GM12891 (cell line): ENCODE measurements at regions not wholly inside any gene's neighbourhood (a gene's known extent, or its start where the extent isn't known, plus 50 kb on each side); places are given as distances from the start of the nearest gene placed in this dataset.

Experiments
- DNase-seq: peaks from one replicate; pipeline ENCODE4 v3.0.0; 2011; ENCODE audit warnings: low spot score; ENCODE audit not compliant: insufficient read length
- FAIRE-seq: peaks from 2 replicates; lab custom pipeline; 2011; peaks lifted over from hg19 to GRCh38; lab: Jason Lieb, UNC
- PAX5 ChIP-seq: IDR thresholded peaks from 2 replicates; pipeline ENCODE4 v1.6.1; 2011; ENCODE audit warnings: low read length, moderate library complexity, mild to moderate bottlenecking; ENCODE audit not compliant: insufficient read depth, severe bottlenecking
- POLR2A ChIP-seq: IDR thresholded peaks from 2 replicates; pipeline ENCODE4 v1.6.1; 2011; ENCODE audit warnings: low read depth, low read length, control low read depth
- POLR2AphosphoS5 ChIP-seq: IDR thresholded peaks from 2 replicates; pipeline ENCODE4 v1.6.1; 2011; ENCODE audit warnings: low read depth, low read length, control low read depth
- POU2F2 ChIP-seq: IDR thresholded peaks from 2 replicates; pipeline ENCODE4 v1.6.1; 2011; ENCODE audit warnings: low read depth, mild to moderate bottlenecking, control low read depth, low read length, moderate library complexity
- SPI1 ChIP-seq: IDR thresholded peaks from 2 replicates; pipeline ENCODE4 v1.6.1; 2011; ENCODE audit warnings: low read depth, low read length, control low read depth
- TAF1 ChIP-seq: IDR thresholded peaks from 2 replicates; pipeline ENCODE4 v1.6.1; 2011; ENCODE audit warnings: low read depth, low read length, control low read depth

DNA sequence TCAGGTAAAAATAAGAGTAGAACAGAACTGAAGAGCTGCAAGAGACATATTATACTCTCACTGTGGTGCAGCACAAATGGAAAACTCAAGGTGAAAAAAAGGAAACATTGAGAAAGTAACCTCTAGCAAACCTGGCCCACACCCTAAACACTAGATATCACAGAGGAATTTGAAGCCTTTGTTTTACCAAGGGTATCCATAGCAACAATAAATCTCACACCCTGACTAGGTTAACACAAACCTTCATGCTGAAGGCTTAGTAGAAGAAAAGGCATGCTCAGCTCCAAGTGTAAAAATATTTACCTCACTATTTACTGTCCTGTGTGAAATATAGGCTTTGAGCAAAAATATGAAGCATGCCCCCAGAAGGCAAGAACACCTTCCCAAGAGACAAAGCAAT, 61.9 kb upstream of the TAB3 start:
- FAIRE-seq (no peak), DNase-seq (no peak)
- TF ChIP-seq SPI1 (no peak), POLR2A (no peak), POU2F2 (no peak), PAX5 (no peak), TAF1 (no peak), POLR2AphosphoS5 (no peak)

DNA sequence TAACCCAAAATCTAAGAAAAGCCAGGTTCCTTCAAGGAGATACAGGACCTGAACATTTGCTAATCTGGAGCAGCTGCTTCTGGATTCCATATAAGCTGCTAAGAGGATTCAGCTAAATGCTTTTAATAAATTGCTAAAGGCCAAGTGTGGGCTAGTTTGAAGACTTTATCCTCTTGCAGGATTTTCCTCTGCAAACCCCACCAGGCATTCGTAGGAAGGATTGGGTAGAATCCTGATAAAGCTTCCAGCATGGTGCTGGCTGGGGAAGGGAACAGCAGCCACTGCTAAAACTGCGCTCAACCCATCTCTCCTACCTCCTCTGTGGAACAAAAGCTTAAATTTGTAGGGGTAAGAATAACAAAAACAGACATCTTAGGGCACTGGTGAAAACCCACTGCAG, 61.3 kb upstream of the TAB3 start:
- TF ChIP-seq POU2F2, result no peak
- no peak for TF ChIP-seq PAX5
- TF ChIP-seq POLR2A, result no peak
- FAIRE-seq (no peak), DNase-seq (no peak)

DNA sequence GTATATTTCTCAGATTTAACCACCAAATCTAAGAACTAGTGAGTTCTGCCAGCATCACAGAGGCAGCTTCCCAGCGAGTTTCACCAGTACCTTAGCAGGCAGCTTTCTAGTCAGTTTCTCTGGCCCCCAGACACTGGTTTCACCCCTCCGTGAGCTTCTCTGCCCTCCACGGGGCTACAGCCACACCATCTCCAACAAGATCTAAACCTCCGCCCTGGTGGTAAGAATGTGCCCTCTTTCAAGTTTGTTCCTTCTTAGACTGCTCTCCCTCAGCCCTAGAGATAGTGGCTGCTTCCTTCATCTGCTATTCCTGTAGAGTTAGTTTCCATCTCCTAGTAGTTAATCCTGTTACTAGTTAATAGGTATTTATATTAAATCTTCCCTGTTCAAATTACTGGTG, 60.5 kb upstream of the TAB3 start:
- no peak for FAIRE-seq
- DNase-seq, result no peak
- TF ChIP-seq POLR2A, result no peak
- TF ChIP-seq SPI1, result no peak
- no peak for TF ChIP-seq TAF1
- TF ChIP-seq PAX5, result no peak
- TF ChIP-seq POLR2AphosphoS5, result no peak
- TF ChIP-seq POU2F2, result no peak

DNA sequence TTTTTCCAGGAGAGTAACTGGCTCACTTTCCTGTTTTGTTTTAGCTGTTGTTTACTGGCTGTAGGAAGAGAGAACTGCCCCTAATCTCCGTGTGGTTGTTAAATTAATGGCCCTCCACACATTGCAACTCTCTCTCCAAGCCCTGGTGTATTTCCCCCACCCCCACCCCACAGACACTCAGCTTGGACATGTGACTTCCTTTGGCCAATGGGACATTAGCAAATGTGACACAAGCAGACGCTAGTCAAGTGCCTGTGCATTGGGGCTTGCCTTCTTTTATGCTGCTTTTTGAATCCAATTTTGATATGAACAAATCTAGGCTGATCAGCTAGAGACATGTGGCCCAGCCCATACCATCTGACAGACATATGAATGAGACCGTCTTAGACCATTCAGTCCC, 59.6 kb upstream of the TAB3 start:
- DNase-seq (no peak), FAIRE-seq (no peak)
- no peak for TF ChIP-seq SPI1
- no peak for TF ChIP-seq TAF1
- no peak for TF ChIP-seq POU2F2
- TF ChIP-seq POLR2AphosphoS5, result no peak
- TF ChIP-seq POLR2A, result no peak
- no peak for TF ChIP-seq PAX5

GRCh38 chrX:30948051-30948450, 59.0 kb upstream of the TAB3 start:
- DNase-seq (no peak), FAIRE-seq (no peak)
- no peak for TF ChIP-seq POU2F2
- TF ChIP-seq POLR2A, result no peak
- TF ChIP-seq POLR2AphosphoS5, result no peak
- no peak for TF ChIP-seq PAX5
- no peak for TF ChIP-seq TAF1
- TF ChIP-seq SPI1, result no peak

DNA sequence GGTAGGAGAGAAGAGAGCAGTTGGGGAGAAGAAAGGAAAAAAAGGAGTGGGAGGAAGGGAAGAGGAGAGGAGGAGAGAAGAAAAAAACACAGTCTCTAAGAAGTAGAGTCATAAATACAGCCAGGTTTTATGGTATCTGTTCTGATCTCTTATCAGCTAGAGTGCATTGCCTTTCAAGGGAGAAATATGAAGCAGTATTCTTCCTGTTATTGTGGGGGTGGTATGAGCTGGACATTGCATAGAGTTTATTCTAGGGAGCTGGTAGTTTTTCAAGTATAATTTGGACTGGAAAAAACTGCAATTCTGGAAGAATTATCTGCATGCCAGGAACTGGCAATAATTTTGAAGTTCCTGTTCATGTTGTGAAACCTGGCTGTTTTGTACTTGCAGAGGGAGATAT, 54.9 kb upstream of the TAB3 start:
- no peak for DNase-seq
- TF ChIP-seq PAX5, result no peak
- no peak for TF ChIP-seq POLR2AphosphoS5
- no peak for TF ChIP-seq POU2F2
- no peak for TF ChIP-seq TAF1
- peak; percentile 31 for FAIRE-seq

- no peak for DNase-seq
- no peak for FAIRE-seq
- TF ChIP-seq SPI1, result no peak
These were observed 52.8 kb upstream of the TAB3 start for GRCh38 chrX:30941898-30942297.

- FAIRE-seq (no peak), DNase-seq (no peak)
- no peak for TF ChIP-seq POLR2AphosphoS5
- TF ChIP-seq POU2F2, result no peak
These were observed 50.9 kb upstream of the TAB3 start for GRCh38 chrX:30939928-30940327.
